SK-N-SH (cell line): ENCODE measurements at regions not wholly inside any gene's neighbourhood (a gene's known extent, or its start where the extent isn't known, plus 50 kb on each side); places are given as distances from the start of the nearest gene placed in this dataset.
A peak's percentile ranks its signal among the peaks of the same experiment; 100 is the strongest.

ENCODE experiments used
- CTCF ChIA-PET: fragments of 300-600, 350-600 bp; formaldehyde crosslinking; extraction: SDS; loops from one replicate; lab custom pipeline; 2021; lab: Yijun Ruan, JAX
- POLR2A ChIA-PET: fragments of 350-600 bp; sonication (Branson Sonifier 250); formaldehyde crosslinking; extraction: SDS; loops from one replicate; lab custom pipeline; 2020; ENCODE audit warnings: antibody characterized with exemption, inconsistent platforms; lab: Yijun Ruan, JAX
- DNase-seq: peaks from one replicate; pipeline ENCODE4 v3.0.0; 2012
- H2AFZ ChIP-seq: fragments of 200-600 bp; sonication (generic); 2 replicates; pipeline ENCODE4 v1.8.1; 2016; ENCODE audit warnings: antibody characterized with exemption, mild to moderate bottlenecking, low read depth
- H3F3A ChIP-seq: fragments of 200-600 bp; sonication (generic); replicated peaks from 2 replicates; pipeline ENCODE3; 2016; ENCODE audit warnings: antibody characterized with exemption, mild to moderate bottlenecking; ENCODE audit not compliant: insufficient read depth
- H3K27ac ChIP-seq, 2 experiments: fragments of 200-500 bp in 1 of 2; fragments of 200-600 bp in 1 of 2; sonication (Bioruptor generic) in 1 of 2; sonication (generic), shearing (Covaris generic) in 1 of 2; 2 replicates each; pipeline versions ENCODE4 v1.5.1 to v1.6.1; 2014 to 2016; ENCODE audit warnings: low read depth in 2 of 2, inconsistent platforms in 1 of 2, low read length in 1 of 2, mild to moderate bottlenecking in 1 of 2, mixed read lengths in 1 of 2
- H3K27me3 ChIP-seq: fragments of 200-600 bp; sonication (generic), shearing (Covaris generic); 2 replicates; pipeline ENCODE4 v1.6.1; 2016; ENCODE audit warnings: mixed run types; ENCODE audit not compliant: insufficient read depth
- H3K36me3 ChIP-seq, 2 experiments: fragments of 200-500 bp in 1 of 2; fragments of 200-600 bp in 1 of 2; sonication (Bioruptor generic) in 1 of 2; sonication (generic) in 1 of 2; replicated peaks in 1 of 2; 2 replicates each; pipeline versions ENCODE3 to v1.5.1; 2014 to 2016; ENCODE audit warnings: low read length in 1 of 2, mild to moderate bottlenecking in 1 of 2; ENCODE audit not compliant: insufficient read depth in 2 of 2, control insufficient read depth in 1 of 2
- H3K4me1 ChIP-seq, 2 experiments: fragments of 200-500 bp in 1 of 2; fragments of 200-600 bp in 1 of 2; sonication (Bioruptor generic) in 1 of 2; sonication (generic), shearing (Covaris generic) in 1 of 2; 2 replicates each; pipeline versions ENCODE4 v1.5.1 to v1.6.1; 2014 to 2016; ENCODE audit warnings: low read depth in 1 of 2, low read length in 1 of 2, mixed run types in 1 of 2; ENCODE audit not compliant: insufficient read depth in 2 of 2, control insufficient read depth in 1 of 2
- H3K4me2 ChIP-seq: fragments of 200-600 bp; sonication (generic), shearing (Covaris generic); 2 replicates; pipeline ENCODE4 v1.6.1; 2017; ENCODE audit warnings: mixed run types
- H3K4me3 ChIP-seq, 2 experiments: fragments of 200-500 bp in 1 of 2; fragments of 200-600 bp in 1 of 2; sonication (Bioruptor generic) in 1 of 2; sonication (generic), shearing (Covaris generic) in 1 of 2; 2 replicates each; pipeline versions ENCODE4 v1.5.1 to v1.8.1; 2014 to 2016; ENCODE audit warnings: low read depth in 2 of 2, inconsistent platforms in 1 of 2, low read length in 1 of 2, mild to moderate bottlenecking in 1 of 2, mixed read lengths in 1 of 2, moderate library complexity in 1 of 2
- H3K79me2 ChIP-seq: fragments of 200-600 bp; sonication (generic); 2 replicates; pipeline ENCODE4 v1.8.1; 2017; ENCODE audit warnings: mild to moderate bottlenecking; ENCODE audit not compliant: insufficient read depth
- H3K9ac ChIP-seq: fragments of 200-600 bp; sonication (generic); 2 replicates; pipeline ENCODE4 v1.6.1; 2017; ENCODE audit warnings: mixed run types
- H3K9me2 ChIP-seq: fragments of 200-600 bp; sonication (generic); 2 replicates; pipeline ENCODE4 v1.6.1; 2017; ENCODE audit warnings: mixed run types
- H3K9me3 ChIP-seq: fragments of 200-600 bp; sonication (generic); 2 replicates; pipeline ENCODE4 v1.6.1; 2017; ENCODE audit warnings: mixed run types, mild to moderate bottlenecking, moderate library complexity
- H4K20me1 ChIP-seq: fragments of 200-600 bp; sonication (generic); 2 replicates; pipeline ENCODE4 v1.6.1; 2017; ENCODE audit warnings: mild to moderate bottlenecking, mixed run types; ENCODE audit not compliant: insufficient read depth
- ELF1 ChIP-seq: IDR thresholded peaks from 2 replicates; pipeline ENCODE4 v1.4.0; 2012
- EP300 ChIP-seq, 2 experiments: IDR thresholded peaks; 2 replicates each; pipeline versions ENCODE4 v1.4.0 to v1.6.1; 2012; ENCODE audit warnings: borderline replicate concordance in 1 of 2, low read depth in 1 of 2, low read length in 1 of 2
- FOSL2 ChIP-seq: IDR thresholded peaks from 2 replicates; pipeline ENCODE4 v1.4.0; 2012; ENCODE audit warnings: low read depth, mild to moderate bottlenecking, moderate library complexity, borderline replicate concordance
- FOXJ3 ChIP-seq: sonication (generic); formaldehyde crosslinking; IDR thresholded peaks from 2 replicates; pipeline ENCODE4 v1.5.1; 2020; ENCODE audit warnings: mild to moderate bottlenecking, missing genetic modification reagents
- FOXM1 ChIP-seq: IDR thresholded peaks from 2 replicates; pipeline ENCODE4 v1.4.0; 2012; ENCODE audit warnings: low read depth, mild to moderate bottlenecking
- GABPA ChIP-seq: IDR thresholded peaks from 2 replicates; pipeline ENCODE4 v1.4.0; 2012; ENCODE audit warnings: low read depth, mild to moderate bottlenecking
- GATA2 ChIP-seq: sonication (generic); formaldehyde crosslinking; IDR thresholded peaks from 2 replicates; pipeline ENCODE4 v1.5.0; 2020; ENCODE audit warnings: mild to moderate bottlenecking, missing genetic modification reagents
- IRF3 ChIP-seq: fragments of 150-350 bp; IDR thresholded peaks from 2 replicates; pipeline ENCODE4 v1.6.1; 2016; ENCODE audit warnings: mild to moderate bottlenecking, low read depth, low read length
- JUND ChIP-seq: IDR thresholded peaks from 2 replicates; pipeline ENCODE4 v1.4.0; 2012
- MEF2A ChIP-seq: IDR thresholded peaks from 2 replicates; pipeline ENCODE4 v1.4.0; 2012; ENCODE audit warnings: low read depth, borderline replicate concordance
- NFIC ChIP-seq: IDR thresholded peaks from 2 replicates; pipeline ENCODE4 v1.4.0; 2012; ENCODE audit warnings: borderline replicate concordance
- NRF1 ChIP-seq: IDR thresholded peaks from 2 replicates; pipeline ENCODE4 v1.6.1; 2012; ENCODE audit warnings: low read depth, mild to moderate bottlenecking, low read length
- PBX3 ChIP-seq: IDR thresholded peaks from 2 replicates; pipeline ENCODE4; 2012
- POLR2AphosphoS5 ChIP-seq: IDR thresholded peaks from 2 replicates; pipeline ENCODE4 v1.6.1; 2012; ENCODE audit warnings: low read depth, low read length
- RAD21 ChIP-seq: IDR thresholded peaks from 2 replicates; pipeline ENCODE4 v1.6.1; 2012; ENCODE audit warnings: mild to moderate bottlenecking, low read length
- RCOR1 ChIP-seq: fragments of 150-350 bp; IDR thresholded peaks from 2 replicates; pipeline ENCODE4 v1.6.1; 2017; ENCODE audit warnings: antibody characterized with exemption, low read length
- SIN3A ChIP-seq: IDR thresholded peaks from 2 replicates; pipeline ENCODE4 v1.6.1; 2012; ENCODE audit warnings: low read depth, mild to moderate bottlenecking, low read length, moderate library complexity, borderline replicate concordance
- SMC3 ChIP-seq: IDR thresholded peaks from 2 replicates; pipeline ENCODE4 v1.6.1; 2012; ENCODE audit warnings: low read depth, low read length, improper control_type of control experiment
- TAF1 ChIP-seq: IDR thresholded peaks from 2 replicates; pipeline ENCODE4 v1.6.1; 2012; ENCODE audit warnings: low read depth, mild to moderate bottlenecking, low read length, moderate library complexity, borderline replicate concordance
- TCF12 ChIP-seq: IDR thresholded peaks from 2 replicates; pipeline ENCODE4 v1.4.0; 2012
- TEAD4 ChIP-seq: IDR thresholded peaks from 2 replicates; pipeline ENCODE4 v1.4.0; 2012; ENCODE audit warnings: mild to moderate bottlenecking, borderline replicate concordance; ENCODE audit not compliant: insufficient read depth
- YY1 ChIP-seq: IDR thresholded peaks from 2 replicates; pipeline ENCODE4 v1.4.0; 2012; ENCODE audit warnings: low read depth, mild to moderate bottlenecking
- WGBS: methylation state at CpG from one replicate; pipeline ENCODE4 v1.1.6; 2017; ENCODE audit warnings: low lambda C conversion rate; 5-methylcytosine and 5-hydroxymethylcytosine counted together
- TF ChIP-seq, protein P1 (sequence below): fragments of 150-350 bp; IDR thresholded peaks from 2 replicates; pipeline ENCODE4 v1.6.1; 2017; ENCODE audit warnings: antibody characterized with exemption, low read length, low read depth, borderline replicate concordance
- TF ChIP-seq, protein P2 (sequence below): fragments of 200-600 bp; sonication (generic); IDR thresholded peaks from 2 replicates; pipeline ENCODE4 v1.6.1; 2017; ENCODE audit warnings: antibody characterized with exemption, mild to moderate bottlenecking, moderate library complexity
- TF ChIP-seq, protein P3 (sequence below): IDR thresholded peaks from 2 replicates; pipeline ENCODE4 v1.4.0; 2012; ENCODE audit warnings: low read depth

- no peak for DNase-seq
- Histone ChIP-seq H3K4me2 (no peak overlapping the region), H3K9ac (no peak overlapping the region), H3K4me3 (no peak overlapping the region), H4K20me1 (no peaks in the 10 kb centered on the region), H3K4me1 (no peaks in the 10 kb centered on the region), H3K79me2 (no peaks in the 10 kb centered on the region), H3K9me3 (no peaks in the 10 kb centered on the region), H3F3A (peaks cover 12% of the 10 kb centered on the region), H3K27ac (peak overlapping the region in 1 of 2 experiments; percentile 69; a peak in 2 of 4 replicates), H3K27me3 (no peaks in the 10 kb centered on the region), H3K36me3 (no peaks in the 10 kb centered on the region), H2AFZ (no peak overlapping the region), H3K9me2 (no peaks in the 10 kb centered on the region)
- WGBS, result 94% methylated on average over 4 of the region's 4 CpGs
- ChIA-PET CTCF (no interaction called here), POLR2A (no interaction called here)
- TF ChIP-seq TAF1 (no peak), GATA2 (CRISPR knock-in tag) (no peak), FOXJ3 (no peak), RCOR1 (no peak), RAD21 (no peak), SIN3A (no peak), IRF3 (no peak), TEAD4 (no peak), TCF12 (no peak), FOXM1 (no peak), SMC3 (no peak), POLR2AphosphoS5 (no peak), ELF1 (no peak)
- TF ChIP-seq, protein P1, sequence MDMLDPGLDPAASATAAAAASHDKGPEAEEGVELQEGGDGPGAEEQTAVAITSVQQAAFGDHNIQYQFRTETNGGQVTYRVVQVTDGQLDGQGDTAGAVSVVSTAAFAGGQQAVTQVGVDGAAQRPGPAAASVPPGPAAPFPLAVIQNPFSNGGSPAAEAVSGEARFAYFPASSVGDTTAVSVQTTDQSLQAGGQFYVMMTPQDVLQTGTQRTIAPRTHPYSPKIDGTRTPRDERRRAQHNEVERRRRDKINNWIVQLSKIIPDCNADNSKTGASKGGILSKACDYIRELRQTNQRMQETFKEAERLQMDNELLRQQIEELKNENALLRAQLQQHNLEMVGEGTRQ, result no peak
- TF ChIP-seq, protein P2, sequence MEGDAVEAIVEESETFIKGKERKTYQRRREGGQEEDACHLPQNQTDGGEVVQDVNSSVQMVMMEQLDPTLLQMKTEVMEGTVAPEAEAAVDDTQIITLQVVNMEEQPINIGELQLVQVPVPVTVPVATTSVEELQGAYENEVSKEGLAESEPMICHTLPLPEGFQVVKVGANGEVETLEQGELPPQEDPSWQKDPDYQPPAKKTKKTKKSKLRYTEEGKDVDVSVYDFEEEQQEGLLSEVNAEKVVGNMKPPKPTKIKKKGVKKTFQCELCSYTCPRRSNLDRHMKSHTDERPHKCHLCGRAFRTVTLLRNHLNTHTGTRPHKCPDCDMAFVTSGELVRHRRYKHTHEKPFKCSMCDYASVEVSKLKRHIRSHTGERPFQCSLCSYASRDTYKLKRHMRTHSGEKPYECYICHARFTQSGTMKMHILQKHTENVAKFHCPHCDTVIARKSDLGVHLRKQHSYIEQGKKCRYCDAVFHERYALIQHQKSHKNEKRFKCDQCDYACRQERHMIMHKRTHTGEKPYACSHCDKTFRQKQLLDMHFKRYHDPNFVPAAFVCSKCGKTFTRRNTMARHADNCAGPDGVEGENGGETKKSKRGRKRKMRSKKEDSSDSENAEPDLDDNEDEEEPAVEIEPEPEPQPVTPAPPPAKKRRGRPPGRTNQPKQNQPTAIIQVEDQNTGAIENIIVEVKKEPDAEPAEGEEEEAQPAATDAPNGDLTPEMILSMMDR, result no peak
Measured at GRCh38 chr10:3925184-3925583, 140.2 kb upstream of the KLF6 start.

- no peak for DNase-seq
- Histone ChIP-seq H3K36me3 (no peaks in the 10 kb centered on the region), H3K79me2 (no peaks in the 10 kb centered on the region), H3K4me3 (no peak overlapping the region), H3K9ac (no peak overlapping the region), H3K9me2 (no peaks in the 10 kb centered on the region), H3K4me2 (no peak overlapping the region), H3K27ac (peak overlapping the region in 1 of 2 experiments; percentile 69; a peak in 2 of 4 replicates), H3K9me3 (no peaks in the 10 kb centered on the region), H2AFZ (no peak overlapping the region), H3K27me3 (no peaks in the 10 kb centered on the region)
- POLR2A ChIA-PET, result no interaction called here
- CTCF ChIA-PET, result interaction anchor here (0.6 kb wide), 1 partner anchor 652 kb away, joined by 3 read pairs; no protein-coding TSS in a partner anchor
- WGBS, result 50% methylated on average over 5 of the region's 5 CpGs
- 0 out of 2 replicates have a peak, but pooled peaks have one; percentile 15 for TF ChIP-seq MEF2A
- TF ChIP-seq TEAD4, result peak; percentile 24; the same call in 1 of the 2 replicates
- TF ChIP-seq FOSL2, result peak; percentile 62; the same call in 1 of the 2 replicates
- TF ChIP-seq, protein P3, sequence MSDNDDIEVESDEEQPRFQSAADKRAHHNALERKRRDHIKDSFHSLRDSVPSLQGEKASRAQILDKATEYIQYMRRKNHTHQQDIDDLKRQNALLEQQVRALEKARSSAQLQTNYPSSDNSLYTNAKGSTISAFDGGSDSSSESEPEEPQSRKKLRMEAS, result peak; percentile 57; the same call in 1 of the 2 replicates
- peak in 1 of 2 experiments; percentile 63; a peak in 2 of 4 replicates for TF ChIP-seq EP300 (IDR thresholded peaks at IDR 0.05; ENCODE audit: borderline replicate concordance in 1 of 2, low read depth in 1 of 2, low read length in 1 of 2)
- TF ChIP-seq GABPA, result no peak
- TF ChIP-seq PBX3, result peak; percentile 62
- peak; percentile 51; the same call in 1 of the 2 replicates for TF ChIP-seq TCF12
- TF ChIP-seq YY1, result no peak
- no peak for TF ChIP-seq FOXJ3
- TF ChIP-seq SIN3A, result no peak
- no peak for TF ChIP-seq NRF1
- peak; percentile 48 for TF ChIP-seq JUND
- peak; percentile 35; the same call in 1 of the 2 replicates for TF ChIP-seq NFIC
- peak; percentile 14; the same call in 1 of the 2 replicates for TF ChIP-seq POLR2AphosphoS5
- TF ChIP-seq SMC3, result no peak
- TF ChIP-seq, all 33 proteins: peak for 10
- Histone ChIP-seq H4K20me1 (no peaks in the 10 kb centered on the region), H3F3A (peaks cover 12% of the 10 kb centered on the region), H3K4me1 (no peaks in the 10 kb centered on the region)
Measured at GRCh38 chr10:3924344-3924743, 139.3 kb upstream of the KLF6 start.
